Lower lobe of right lung (tissue), 2 donors: ENCODE measurements at regions not wholly inside any gene's neighbourhood (a gene's known extent, or its start where the extent isn't known, plus 50 kb on each side); places are given as distances from the start of the nearest gene placed in this dataset.

Experiments used
- ATAC-seq, 2 donors: fragments of 200-7000 bp; cut with Tn5 transposase; one replicate each; pipeline ENCODE4 v1.9.1; 2020 to 2022; ENCODE audit warnings: mild to moderate bottlenecking in 2 of 2, moderate library complexity in 2 of 2
- DNase-seq: peaks from one replicate; pipeline ENCODE4 v3.0.0-alpha.2; 2020
- H3K27ac ChIP-seq: fragments of 200-600 bp; one replicate; pipeline ENCODE4 v1.8.0; 2022
- H3K27me3 ChIP-seq: fragments of 200-600 bp; one replicate; pipeline ENCODE4 v1.8.0; 2022; ENCODE audit warnings: low read depth
- H3K36me3 ChIP-seq: fragments of 200-600 bp; one replicate; pipeline ENCODE4 v1.8.0; 2022; ENCODE audit warnings: mild to moderate bottlenecking
- H3K4me1 ChIP-seq: fragments of 200-600 bp; one replicate; pipeline ENCODE4 v1.8.0; 2022
- H3K4me3 ChIP-seq: fragments of 200-600 bp; one replicate; pipeline ENCODE4 v1.8.0; 2022; ENCODE audit warnings: mild to moderate bottlenecking
- H3K9me3 ChIP-seq: fragments of 200-600 bp; one replicate; pipeline ENCODE4 v1.8.0; 2022
- CTCF ChIP-seq: fragments of 200-600 bp; IDR thresholded peaks from one replicate; pipeline ENCODE4 v1.8.0; 2022; ENCODE audit warnings: antibody characterized with exemption, mild to moderate bottlenecking
- intact Hi-C: fragments of 100-400 bp; cut with DNase I; formaldehyde crosslinking; loops from one replicate; pipeline ENCODE4 v1.11.0; 2022
- donor health status: DM: no; HTN: yes; CAD: no; lungs with severe emphysema.

- TF ChIP-seq CTCF = no peak
- intact Hi-C loops = no loop called here
Observed at GRCh38 chr5:168089201-168089887, 202.1 kb upstream of the WWC1 start.

GRCh38 chr5:168092209-168093185, 198.9 kb upstream of the WWC1 start:
- H3K4me1 ChIP-seq = no peaks in the 10 kb centered on the region
- H3K27me3 ChIP-seq = no peaks in the 10 kb centered on the region
- intact Hi-C loops = no loop called here
- H3K9me3 ChIP-seq = no peaks in the 10 kb centered on the region
- no peak for ATAC-seq
- no peak for DNase-seq
- TF ChIP-seq CTCF = no peak
- H3K4me3 ChIP-seq = no peak overlapping the region
- H3K27ac ChIP-seq = no peak overlapping the region
- no peaks in the 10 kb centered on the region for H3K36me3 ChIP-seq

More at GRCh38 chr5:168089201-168089887, 202.1 kb upstream of the WWC1 start:
- DNase-seq (no peak), ATAC-seq (no peak)
- Histone ChIP-seq H3K9me3 (no peaks in the 10 kb centered on the region), H3K27me3 (no peaks in the 10 kb centered on the region), H3K36me3 (no peaks in the 10 kb centered on the region), H3K27ac (no peak overlapping the region), H3K4me1 (no peaks in the 10 kb centered on the region), H3K4me3 (no peak overlapping the region)

GRCh38 chr5:168093200-168093910, 198.1 kb upstream of the WWC1 start:
- intact Hi-C loops = no loop called here
- ATAC-seq = no peak
- no peaks in the 10 kb centered on the region for H3K27me3 ChIP-seq
- no peak for TF ChIP-seq CTCF
- H3K36me3 ChIP-seq = no peaks in the 10 kb centered on the region
- no peak overlapping the region for H3K27ac ChIP-seq
- no peak for DNase-seq
- no peaks in the 10 kb centered on the region for H3K9me3 ChIP-seq
- no peaks in the 10 kb centered on the region for H3K4me1 ChIP-seq
- H3K4me3 ChIP-seq = no peak overlapping the region

- no peaks in the 10 kb centered on the region for H3K27me3 ChIP-seq
- H3K4me1 ChIP-seq = no peaks in the 10 kb centered on the region
- ATAC-seq (no peak), DNase-seq (no peak)
- intact Hi-C loops = no loop called here
- H3K4me3 ChIP-seq = no peak overlapping the region
- TF ChIP-seq CTCF = no peak
- H3K36me3 ChIP-seq = no peaks in the 10 kb centered on the region
- H3K9me3 ChIP-seq = no peaks in the 10 kb centered on the region
- no peak overlapping the region for H3K27ac ChIP-seq
Observed at GRCh38 chr5:168096525-168096924, 194.9 kb upstream of the WWC1 start.

- Histone ChIP-seq H3K36me3 (no peaks in the 10 kb centered on the region), H3K27ac (no peak overlapping the region), H3K4me3 (no peak overlapping the region), H3K4me1 (no peaks in the 10 kb centered on the region), H3K9me3 (no peaks in the 10 kb centered on the region), H3K27me3 (no peaks in the 10 kb centered on the region)
- TF ChIP-seq CTCF = no peak
- intact Hi-C loops = no loop called here
- ATAC-seq (no peak), DNase-seq (no peak)
Observed at GRCh38 chr5:168097876-168098653, 193.4 kb upstream of the WWC1 start.
